ENCODE measurements at regions not wholly inside any gene's neighbourhood (a gene's known extent, or its start where the extent isn't known, plus 50 kb on each side); places are given as distances from the start of the nearest gene placed in this dataset.

GRCh38 chr1:40928699-40929098 is 50.8 kb upstream of the CTPS1 start (continued):
- TF ChIP-seq HDAC6 (IDR thresholded peaks at IDR 0.05; ENCODE audit: low read depth, low read length) (no peak), TBP (IDR thresholded peaks at IDR 0.05; ENCODE audit: low read depth, low read length) (no peak), POU5F1 (IDR thresholded peaks at IDR 0.05; ENCODE audit: low read depth, low read length) (no peak), CTCF (IDR thresholded peaks at IDR 0.05; ENCODE audit: control extremely low read depth in 1 of 3, insufficient read depth in 1 of 3, low read depth in 1 of 3, low read length in 3 of 3) (no peak), MAFK (IDR thresholded peaks at IDR 0.05; ENCODE audit: low read depth, low read length) (no peak), JUN (IDR thresholded peaks at IDR 0.05; ENCODE audit: low read depth, low read length) (no peak)

All from H1 (cell line).